Hepatocyte (in vitro differentiated cells): ENCODE measurements at regions not wholly inside any gene's neighbourhood (a gene's known extent, or its start where the extent isn't known, plus 50 kb on each side); places are given as distances from the start of the nearest gene placed in this dataset.

Source experiments
- DNase-seq: peaks from one replicate; pipeline ENCODE4 v3.0.0-alpha.2; 2016; ENCODE audit warnings: low spot score
- H2AFZ ChIP-seq: fragments of 200-600 bp; sonication (generic); 2 replicates; pipeline ENCODE4 v1.6.0; 2016; ENCODE audit warnings: antibody characterized with exemption, mild to moderate bottlenecking
- H3K27ac ChIP-seq: fragments of 200-600 bp; sonication (generic); 2 replicates; pipeline ENCODE4 v1.5.1; 2016; ENCODE audit warnings: mild to moderate bottlenecking
- H3K27me3 ChIP-seq: fragments of 200-600 bp; sonication (generic); 2 replicates; pipeline ENCODE4 v1.6.1; 2016
- H3K36me3 ChIP-seq: fragments of 200-600 bp; sonication (generic); replicated peaks from 2 replicates; pipeline ENCODE4 v1.5.1; 2016; ENCODE audit warnings: low read depth; ENCODE audit not compliant: insufficient read depth
- H3K4me1 ChIP-seq: fragments of 200-600 bp; sonication (generic); 2 replicates; pipeline ENCODE4 v1.5.1; 2016; ENCODE audit warnings: mild to moderate bottlenecking, moderate library complexity; ENCODE audit not compliant: insufficient read depth
- H3K4me2 ChIP-seq: fragments of 200-600 bp; sonication (generic); 2 replicates; pipeline ENCODE4 v1.6.0; 2016
- H3K4me3 ChIP-seq: fragments of 200-600 bp; sonication (generic); 2 replicates; pipeline ENCODE4 v1.5.1; 2016; ENCODE audit warnings: mild to moderate bottlenecking
- H3K79me2 ChIP-seq: fragments of 200-600 bp; sonication (generic); 2 replicates; pipeline ENCODE4 v1.6.0; 2017; ENCODE audit warnings: mild to moderate bottlenecking
- H3K9me2 ChIP-seq: fragments of 200-600 bp; sonication (generic); replicated peaks from 2 replicates; pipeline ENCODE4 v1.6.0; 2017; ENCODE audit warnings: mild to moderate bottlenecking; ENCODE audit not compliant: insufficient read depth
- H3K9me3 ChIP-seq: fragments of 200-600 bp; sonication (generic); 2 replicates; pipeline ENCODE4 v1.5.1; 2016; ENCODE audit warnings: low read depth, mild to moderate bottlenecking
- H4K20me1 ChIP-seq: fragments of 200-600 bp; sonication (generic); 2 replicates; pipeline ENCODE4 v1.6.0; 2016; ENCODE audit warnings: mild to moderate bottlenecking; ENCODE audit not compliant: insufficient read depth, poor library complexity, severe bottlenecking
- EZH2 ChIP-seq: fragments of 200-600 bp; sonication (generic); IDR thresholded peaks from 2 replicates; pipeline ENCODE4 v1.6.1; 2016; ENCODE audit warnings: antibody characterized with exemption, mild to moderate bottlenecking, borderline replicate concordance
- EZH2phosphoT487 ChIP-seq: fragments of 200-600 bp; sonication (generic); IDR thresholded peaks from one replicate; pipeline ENCODE4 v1.6.1; 2018; ENCODE audit warnings: antibody characterized with exemption, mild to moderate bottlenecking, low read depth, moderate library complexity; ENCODE audit not compliant: unreplicated experiment, severe bottlenecking
- WGBS: methylation state at CpG from one replicate; pipeline ENCODE4 v1.1.6; 2016; ENCODE audit warnings: low lambda C conversion rate; ENCODE audit errors: missing lambda C conversion rate; 5-methylcytosine and 5-hydroxymethylcytosine counted together
- TF ChIP-seq, protein P1 (sequence below): fragments of 200-600 bp; sonication (generic); IDR thresholded peaks from 2 replicates; pipeline ENCODE4 v1.5.1; 2016; ENCODE audit warnings: antibody characterized with exemption, mild to moderate bottlenecking; ENCODE audit not compliant: poor library complexity

DNA sequence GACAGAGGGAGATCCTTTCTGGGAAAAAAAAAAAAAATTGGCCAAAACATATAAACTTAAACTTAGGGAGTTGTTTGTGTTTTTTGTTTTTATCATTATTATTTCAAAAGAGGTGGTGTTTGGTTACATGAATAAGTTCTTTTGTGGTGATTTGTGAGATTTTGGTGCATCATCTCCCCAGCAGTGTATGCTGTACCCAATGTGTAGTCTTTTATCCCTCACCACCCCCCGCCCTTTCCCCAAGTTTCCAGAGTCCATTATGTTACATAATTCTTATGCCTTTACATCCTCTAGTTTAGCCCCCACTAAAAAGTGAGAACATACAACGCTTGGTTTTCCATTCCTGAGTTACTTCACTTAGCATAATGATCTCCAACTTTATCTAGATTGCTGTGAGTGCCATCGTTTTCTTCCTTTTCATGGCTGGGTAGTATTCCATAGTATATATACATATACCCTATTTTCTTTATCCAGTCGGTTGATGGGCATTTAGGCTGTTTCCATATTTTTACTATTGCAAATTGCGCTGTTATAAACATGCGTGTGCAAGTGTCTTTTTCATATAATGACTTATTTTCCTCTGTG, 148.1 kb upstream of the ZNF92 start:
- no peaks in the 10 kb centered on the region for H3K36me3 ChIP-seq
- H3K4me2 ChIP-seq = no peak overlapping the region
- no peak for TF ChIP-seq EZH2phosphoT487
- no peak for TF ChIP-seq EZH2
- TF ChIP-seq, protein P1, sequence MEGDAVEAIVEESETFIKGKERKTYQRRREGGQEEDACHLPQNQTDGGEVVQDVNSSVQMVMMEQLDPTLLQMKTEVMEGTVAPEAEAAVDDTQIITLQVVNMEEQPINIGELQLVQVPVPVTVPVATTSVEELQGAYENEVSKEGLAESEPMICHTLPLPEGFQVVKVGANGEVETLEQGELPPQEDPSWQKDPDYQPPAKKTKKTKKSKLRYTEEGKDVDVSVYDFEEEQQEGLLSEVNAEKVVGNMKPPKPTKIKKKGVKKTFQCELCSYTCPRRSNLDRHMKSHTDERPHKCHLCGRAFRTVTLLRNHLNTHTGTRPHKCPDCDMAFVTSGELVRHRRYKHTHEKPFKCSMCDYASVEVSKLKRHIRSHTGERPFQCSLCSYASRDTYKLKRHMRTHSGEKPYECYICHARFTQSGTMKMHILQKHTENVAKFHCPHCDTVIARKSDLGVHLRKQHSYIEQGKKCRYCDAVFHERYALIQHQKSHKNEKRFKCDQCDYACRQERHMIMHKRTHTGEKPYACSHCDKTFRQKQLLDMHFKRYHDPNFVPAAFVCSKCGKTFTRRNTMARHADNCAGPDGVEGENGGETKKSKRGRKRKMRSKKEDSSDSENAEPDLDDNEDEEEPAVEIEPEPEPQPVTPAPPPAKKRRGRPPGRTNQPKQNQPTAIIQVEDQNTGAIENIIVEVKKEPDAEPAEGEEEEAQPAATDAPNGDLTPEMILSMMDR = no peak

DNA sequence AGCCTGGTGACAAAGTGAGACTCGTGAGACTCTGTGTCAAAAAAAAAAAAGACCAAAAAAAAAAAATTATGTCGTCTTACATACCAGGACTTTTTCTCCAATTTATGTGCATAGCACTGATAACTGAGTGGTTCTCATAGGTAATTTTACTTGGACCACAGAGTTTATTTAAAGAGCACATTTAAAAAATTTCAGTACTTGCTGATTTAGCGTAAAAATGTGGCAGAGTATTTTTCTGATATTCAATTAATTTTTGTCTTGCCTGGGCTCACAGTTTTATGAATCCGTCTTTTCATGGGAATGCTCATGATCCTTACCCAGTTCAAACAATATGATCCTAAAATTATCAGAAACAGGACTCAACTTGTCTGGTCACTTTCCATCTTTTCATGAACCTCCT, 151.0 kb upstream of the ZNF92 start:
- Histone ChIP-seq H3K9me2 (no peaks in the 10 kb centered on the region), H3K4me2 (no peak overlapping the region), H3K9me3 (no peaks in the 10 kb centered on the region), H3K79me2 (no peaks in the 10 kb centered on the region), H4K20me1 (no peaks in the 10 kb centered on the region), H3K27me3 (no peaks in the 10 kb centered on the region), H3K4me3 (no peak overlapping the region), H3K4me1 (no peaks in the 10 kb centered on the region), H3K27ac (no peak overlapping the region), H3K36me3 (no peaks in the 10 kb centered on the region), H2AFZ (no peak overlapping the region)
- DNase-seq = no peak
- 94% methylated on average over 4 of the region's 4 CpGs for WGBS
- TF ChIP-seq EZH2phosphoT487 (no peak), EZH2 (no peak)
- TF ChIP-seq, protein P1 = no peak

More for the DNA sequence above, 148.1 kb upstream of the ZNF92 start:
- DNase-seq = no peak
- H3K27ac ChIP-seq = no peak overlapping the region
- no peaks in the 10 kb centered on the region for H3K27me3 ChIP-seq
- H2AFZ ChIP-seq = no peak overlapping the region
- H3K9me3 ChIP-seq = no peaks in the 10 kb centered on the region
- no peaks in the 10 kb centered on the region for H3K4me1 ChIP-seq
- H4K20me1 ChIP-seq = no peaks in the 10 kb centered on the region
- 95% methylated on average over 6 of the region's 6 CpGs for WGBS
- no peaks in the 10 kb centered on the region for H3K79me2 ChIP-seq
- H3K9me2 ChIP-seq = no peaks in the 10 kb centered on the region
- no peak overlapping the region for H3K4me3 ChIP-seq

DNA sequence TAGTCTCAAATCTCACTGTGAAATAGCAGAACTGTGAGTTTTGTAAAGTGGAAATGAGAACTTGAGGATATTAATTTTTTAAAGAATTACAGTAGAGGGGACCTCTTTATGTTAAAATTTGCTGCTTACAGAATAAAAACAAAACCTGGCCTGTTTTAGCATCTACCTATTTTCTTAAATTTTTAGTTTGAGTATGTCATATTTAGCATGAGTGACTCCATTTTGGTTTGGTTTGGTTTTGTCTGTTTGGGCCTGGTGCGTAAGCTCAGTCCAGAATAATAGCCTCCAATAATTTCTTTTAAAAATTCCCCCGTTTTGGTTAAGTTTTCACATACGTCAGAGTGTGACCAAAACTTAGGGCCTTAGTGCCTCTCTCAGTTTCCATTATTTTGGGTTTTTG, 152.0 kb upstream of the ZNF92 start:
- Histone ChIP-seq H4K20me1 (no peaks in the 10 kb centered on the region), H3K9me3 (no peaks in the 10 kb centered on the region), H3K79me2 (no peaks in the 10 kb centered on the region), H2AFZ (no peak overlapping the region), H3K9me2 (no peaks in the 10 kb centered on the region), H3K4me3 (no peak overlapping the region), H3K4me1 (no peaks in the 10 kb centered on the region), H3K4me2 (no peak overlapping the region), H3K27ac (no peak overlapping the region), H3K36me3 (no peaks in the 10 kb centered on the region), H3K27me3 (no peaks in the 10 kb centered on the region)
- DNase-seq = no peak
- WGBS = 100% methylated on average over 3 of the region's 3 CpGs
- TF ChIP-seq, protein P1 = no peak
- TF ChIP-seq EZH2 (no peak), EZH2phosphoT487 (no peak)

GRCh38 chr7:65219623-65220022, 154.0 kb upstream of the ZNF92 start:
- TF ChIP-seq EZH2 (no peak), EZH2phosphoT487 (no peak)
- TF ChIP-seq, protein P1 = no peak
- Histone ChIP-seq H3K79me2 (no peaks in the 10 kb centered on the region), H3K4me2 (no peak overlapping the region), H3K27ac (no peak overlapping the region), H4K20me1 (no peaks in the 10 kb centered on the region), H3K9me2 (no peaks in the 10 kb centered on the region), H3K27me3 (no peaks in the 10 kb centered on the region), H3K36me3 (no peaks in the 10 kb centered on the region), H3K4me1 (no peaks in the 10 kb centered on the region), H3K4me3 (no peak overlapping the region), H2AFZ (no peak overlapping the region), H3K9me3 (no peaks in the 10 kb centered on the region)
- DNase-seq = no peak
